WTC11 (cell line): ENCODE measurements at regions not wholly inside any gene's neighbourhood (a gene's known extent, or its start where the extent isn't known, plus 50 kb on each side); places are given as distances from the start of the nearest gene placed in this dataset.

Experiments
- ATAC-seq: fragments of 200-7000 bp; cut with Tn5 transposase; 2 replicates; pipeline ENCODE4 v1.10.0; 2021; ENCODE audit warnings: mild to moderate bottlenecking, moderate library complexity
- CTCF ChIA-PET: fragments of 300-600 bp; sonication (Branson Sonifier 250); formaldehyde crosslinking; loops from one replicate; lab custom pipeline; 2021; ENCODE audit warnings: antibody characterized with exemption; lab: Charles Lee
- POLR2A ChIA-PET: fragments of 350-600 bp; sonication (Branson Sonifier 250); formaldehyde crosslinking; loops from one replicate; lab custom pipeline; 2021; ENCODE audit warnings: antibody characterized with exemption; lab: Charles Lee
- DNase-seq: peaks from one replicate; pipeline ENCODE4 v3.0.0; 2021; ENCODE audit warnings: low spot score
- H3K27ac Mint-ChIP-seq: 2 replicates; pipeline ENCODE4 v1.8.0; 2021; ENCODE audit warnings: mixed read lengths
- H3K27me3 Mint-ChIP-seq: 2 replicates; pipeline ENCODE4 v1.8.0; 2021; ENCODE audit warnings: low read depth, mild to moderate bottlenecking, moderate library complexity, mixed read lengths
- H3K36me3 Mint-ChIP-seq: 2 replicates; pipeline ENCODE4 v1.8.0; 2021; ENCODE audit warnings: mixed read lengths
- H3K4me1 Mint-ChIP-seq: 2 replicates; pipeline ENCODE4 v1.8.0; 2022; ENCODE audit warnings: mixed read lengths
- H3K4me3 Mint-ChIP-seq: 2 replicates; pipeline ENCODE4 v1.8.0; 2021; ENCODE audit warnings: mild to moderate bottlenecking, moderate library complexity, mixed read lengths
- H3K9me3 Mint-ChIP-seq: 2 replicates; pipeline ENCODE4 v1.8.0; 2021; ENCODE audit warnings: mixed read lengths
- ATF1 ChIP-seq: sonication (generic); formaldehyde crosslinking; IDR thresholded peaks from 2 replicates; pipeline ENCODE4 v1.8.1; 2023; ENCODE audit warnings: mild to moderate bottlenecking, moderate library complexity, missing genetic modification reagents
- ATF2 ChIP-seq: sonication (generic); formaldehyde crosslinking; IDR thresholded peaks from 2 replicates; pipeline ENCODE4 v1.8.1; 2022; ENCODE audit warnings: low read depth, missing genetic modification reagents, borderline replicate concordance
- CREM ChIP-seq: sonication (generic); formaldehyde crosslinking; IDR thresholded peaks from 2 replicates; pipeline ENCODE4 v1.8.1; 2022; ENCODE audit warnings: mild to moderate bottlenecking, missing genetic modification reagents, moderate library complexity
- GABPB1 ChIP-seq: sonication (generic); formaldehyde crosslinking; IDR thresholded peaks from 2 replicates; pipeline ENCODE4 v1.8.1; 2023; ENCODE audit warnings: mild to moderate bottlenecking, missing genetic modification reagents
- KAT7 ChIP-seq: sonication (generic); formaldehyde crosslinking; IDR thresholded peaks from 2 replicates; pipeline ENCODE4 v1.8.1; 2023; ENCODE audit warnings: missing genetic modification reagents, mild to moderate bottlenecking, borderline replicate concordance
- MLX ChIP-seq: sonication (generic); formaldehyde crosslinking; IDR thresholded peaks from 2 replicates; pipeline ENCODE4 v1.8.1; 2023; ENCODE audit warnings: mild to moderate bottlenecking, missing genetic modification reagents, moderate library complexity
- NFATC4 ChIP-seq: fragments of 250-450 bp; sonication (Bioruptor Pico); IDR thresholded peaks from 2 replicates; pipeline ENCODE4 v1.9.0; 2021; ENCODE audit warnings: mild to moderate bottlenecking
- NFYB ChIP-seq: sonication (generic); formaldehyde crosslinking; conservative IDR thresholded peaks from 2 replicates; pipeline ENCODE4 v1.8.0; 2022; ENCODE audit warnings: low read depth, missing genetic modification reagents
- NR3C1 ChIP-seq: sonication (generic); formaldehyde crosslinking; conservative IDR thresholded peaks from 2 replicates; pipeline ENCODE4 v1.8.1; 2023; ENCODE audit warnings: low read depth, mild to moderate bottlenecking, missing genetic modification reagents
- RORB ChIP-seq: fragments of 250-450 bp; sonication (Bioruptor Pico); IDR thresholded peaks from 2 replicates; pipeline ENCODE4 v1.9.0; 2021; ENCODE audit warnings: mild to moderate bottlenecking
- ZNF219 ChIP-seq: sonication (generic); formaldehyde crosslinking; IDR thresholded peaks from 2 replicates; pipeline ENCODE4 v1.8.0; 2023; ENCODE audit warnings: missing genetic modification reagents, mild to moderate bottlenecking, borderline replicate concordance
- ZNF425 ChIP-seq: fragments of 250-450 bp; sonication (Bioruptor Pico); conservative IDR thresholded peaks from 2 replicates; pipeline ENCODE4 v1.9.0; 2021; ENCODE audit warnings: mild to moderate bottlenecking
- TF ChIP-seq, protein P1 (sequence below): sonication (generic); formaldehyde crosslinking; IDR thresholded peaks from 2 replicates; pipeline ENCODE4 v1.8.1; 2022; ENCODE audit warnings: low read depth, mild to moderate bottlenecking, moderate library complexity, missing genetic modification reagents, borderline replicate concordance
- TF ChIP-seq, protein P2 (sequence below): sonication (generic); formaldehyde crosslinking; IDR thresholded peaks from 2 replicates; pipeline ENCODE4 v1.8.0; 2023; ENCODE audit warnings: missing genetic modification reagents

- TF ChIP-seq RORB (CRISPR knock-in tag), result no peak
- TF ChIP-seq NR3C1 (CRISPR knock-in tag), result no peak
- no peak for TF ChIP-seq MLX (CRISPR knock-in tag)
- TF ChIP-seq NFATC4 (CRISPR knock-in tag), result no peak
- TF ChIP-seq NFYB (CRISPR knock-in tag), result no peak
- TF ChIP-seq, protein P1, sequence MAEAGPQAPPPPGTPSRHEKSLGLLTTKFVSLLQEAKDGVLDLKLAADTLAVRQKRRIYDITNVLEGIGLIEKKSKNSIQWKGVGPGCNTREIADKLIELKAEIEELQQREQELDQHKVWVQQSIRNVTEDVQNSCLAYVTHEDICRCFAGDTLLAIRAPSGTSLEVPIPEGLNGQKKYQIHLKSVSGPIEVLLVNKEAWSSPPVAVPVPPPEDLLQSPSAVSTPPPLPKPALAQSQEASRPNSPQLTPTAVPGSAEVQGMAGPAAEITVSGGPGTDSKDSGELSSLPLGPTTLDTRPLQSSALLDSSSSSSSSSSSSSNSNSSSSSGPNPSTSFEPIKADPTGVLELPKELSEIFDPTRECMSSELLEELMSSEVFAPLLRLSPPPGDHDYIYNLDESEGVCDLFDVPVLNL (CRISPR knock-in tag), result no peak
- TF ChIP-seq ZNF219, result no peak
- TF ChIP-seq CREM (CRISPR knock-in tag), result no peak
- H3K36me3 Mint-ChIP-seq, result no peaks in the 10 kb centered on the region
- H3K27ac Mint-ChIP-seq, result no peak overlapping the region
- H3K9me3 Mint-ChIP-seq, result peaks cover 10% of the 10 kb centered on the region
- no peak overlapping the region for H3K4me3 Mint-ChIP-seq
- H3K27me3 Mint-ChIP-seq, result no peaks in the 10 kb centered on the region; the same call in 1 of the 2 replicates
- ChIA-PET POLR2A (no interaction called here), CTCF (no interaction called here)
- H3K4me1 Mint-ChIP-seq, result peaks cover 20% of the 10 kb centered on the region
- no peak for DNase-seq
- no peak for ATAC-seq
Measured at GRCh38 chr14:53336729-53337128, 183.6 kb upstream of the DDHD1 start.

GRCh38 chr14:53333809-53334208, 180.7 kb upstream of the DDHD1 start:
- DNase-seq (no peak), ATAC-seq (no peak)
- H3K9me3 Mint-ChIP-seq, result peaks cover 15% of the 10 kb centered on the region
- ChIA-PET CTCF (no interaction called here), POLR2A (no interaction called here)
- no peaks in the 10 kb centered on the region; the same call in 1 of the 2 replicates for H3K27me3 Mint-ChIP-seq
- H3K4me1 Mint-ChIP-seq, result peaks cover 5% of the 10 kb centered on the region
- no peak overlapping the region for H3K4me3 Mint-ChIP-seq
- H3K36me3 Mint-ChIP-seq, result no peaks in the 10 kb centered on the region
- H3K27ac Mint-ChIP-seq, result no peak overlapping the region
- TF ChIP-seq ATF2 (CRISPR knock-in tag), result no peak
- TF ChIP-seq, protein P2, sequence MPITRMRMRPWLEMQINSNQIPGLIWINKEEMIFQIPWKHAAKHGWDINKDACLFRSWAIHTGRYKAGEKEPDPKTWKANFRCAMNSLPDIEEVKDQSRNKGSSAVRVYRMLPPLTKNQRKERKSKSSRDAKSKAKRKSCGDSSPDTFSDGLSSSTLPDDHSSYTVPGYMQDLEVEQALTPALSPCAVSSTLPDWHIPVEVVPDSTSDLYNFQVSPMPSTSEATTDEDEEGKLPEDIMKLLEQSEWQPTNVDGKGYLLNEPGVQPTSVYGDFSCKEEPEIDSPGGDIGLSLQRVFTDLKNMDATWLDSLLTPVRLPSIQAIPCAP (CRISPR knock-in tag), result no peak
- no peak for TF ChIP-seq GABPB1 (CRISPR knock-in tag)
- no peak for TF ChIP-seq ZNF425
- no peak for TF ChIP-seq ATF1 (CRISPR knock-in tag)
- TF ChIP-seq KAT7 (CRISPR knock-in tag), result no peak

GRCh38 chr14:53331921-53332320, 178.8 kb upstream of the DDHD1 start:
- Mint-ChIP-seq H3K4me1 (peaks cover 21% of the 10 kb centered on the region), H3K27ac (no peak overlapping the region), H3K36me3 (no peaks in the 10 kb centered on the region), H3K9me3 (peaks cover 15% of the 10 kb centered on the region), H3K27me3 (no peaks in the 10 kb centered on the region; the same call in 1 of the 2 replicates), H3K4me3 (no peak overlapping the region)
- TF ChIP-seq, protein P1 (CRISPR knock-in tag), result no peak
- ChIA-PET CTCF (interaction anchor here (2.0 kb wide), 1 partner anchor 67 kb away, joined by 6 read pairs; no protein-coding TSS in a partner anchor), POLR2A (no interaction called here)
- DNase-seq (no peak), ATAC-seq (peak; percentile 67)
